HEK293 (cell line): ENCODE measurements at regions not wholly inside any gene's neighbourhood (a gene's known extent, or its start where the extent isn't known, plus 50 kb on each side); places are given as distances from the start of the nearest gene placed in this dataset.

Source experiments
- CTCF ChIA-PET: fragments of 350-600 bp; formaldehyde crosslinking; extraction: SDS; loops from one replicate; lab custom pipeline; 2021; ENCODE audit warnings: antibody characterized with exemption; lab: Yijun Ruan, JAX
- POLR2A ChIA-PET: fragments of 300-600 bp; formaldehyde crosslinking; extraction: SDS; loops from one replicate; lab custom pipeline; 2020; ENCODE audit warnings: antibody characterized with exemption, inconsistent platforms; lab: Yijun Ruan, JAX
- H3K27ac ChIP-seq: fragments of 200-500 bp; sonication (Bioruptor generic); 2 replicates; pipeline ENCODE4 v1.5.1; 2014; ENCODE audit warnings: low read depth, low read length, control low read depth, inconsistent platforms; ENCODE audit errors: extremely low read depth
- H3K36me3 ChIP-seq, 2 experiments: fragments of 200-500 bp in 1 of 2; sonication (Bioruptor generic) in 1 of 2; 1 replicate in 1 of 2; 2 replicates in 1 of 2; pipeline ENCODE4 v1.5.1; 2014 to 2017; ENCODE audit warnings: inconsistent platforms in 2 of 2, low read length in 2 of 2; ENCODE audit not compliant: control insufficient read depth in 2 of 2, insufficient read depth in 1 of 2
- H3K4me1 ChIP-seq: fragments of 200-500 bp; sonication (Bioruptor generic); 2 replicates; pipeline ENCODE4 v1.5.1; 2014; ENCODE audit warnings: mild to moderate bottlenecking, low read length, inconsistent platforms; ENCODE audit not compliant: control insufficient read depth, insufficient read depth
- H3K4me3 ChIP-seq: 2 replicates; pipeline ENCODE4 v1.5.1; 2011; ENCODE audit warnings: low read depth, mild to moderate bottlenecking, control low read depth, low read length, moderate library complexity
- H3K9me3 ChIP-seq: fragments of 200-500 bp; sonication (Bioruptor generic); 2 replicates; pipeline ENCODE4 v1.5.1; 2014; ENCODE audit warnings: low read depth, low read length, inconsistent platforms; ENCODE audit not compliant: control insufficient read depth, insufficient read depth
- BCL11A ChIP-seq: fragments of 450-650 bp; formaldehyde crosslinking; IDR thresholded peaks from 2 replicates; pipeline ENCODE4 v1.5.1; 2016; ENCODE audit warnings: low read depth, missing biosample characterization, missing genetic modification characterization
- EGR2 ChIP-seq: fragments of 450-650 bp; formaldehyde crosslinking; IDR thresholded peaks from 2 replicates; pipeline ENCODE4 v1.5.1; 2016; ENCODE audit warnings: low read depth, missing biosample characterization, missing genetic modification characterization
- GFI1B ChIP-seq: fragments of 450-650 bp; formaldehyde crosslinking; IDR thresholded peaks from 2 replicates; pipeline ENCODE4 v1.5.1; 2016; ENCODE audit warnings: missing biosample characterization, missing genetic modification characterization
- KLF10 ChIP-seq: fragments of 450-650 bp; IDR thresholded peaks from 2 replicates; pipeline ENCODE4 v1.5.1; 2018; ENCODE audit warnings: missing biosample characterization, mild to moderate bottlenecking, missing genetic modification characterization
- OVOL3 ChIP-seq: fragments of 450-650 bp; formaldehyde crosslinking; IDR thresholded peaks from 2 replicates; pipeline ENCODE4 v1.5.1; 2016; ENCODE audit warnings: missing biosample characterization, missing genetic modification characterization
- SETDB1 ChIP-seq: IDR thresholded peaks from one replicate; pipeline ENCODE4 v1.6.1; 2017; ENCODE audit warnings: mild to moderate bottlenecking, low read length, moderate library complexity, mixed read lengths; ENCODE audit not compliant: insufficient read length
- WT1 ChIP-seq: fragments of 450-650 bp; formaldehyde crosslinking; IDR thresholded peaks from 2 replicates; pipeline ENCODE4 v1.5.1; 2016; ENCODE audit warnings: missing biosample characterization, missing genetic modification characterization
- ZBTB17 ChIP-seq: fragments of 450-650 bp; formaldehyde crosslinking; IDR thresholded peaks from 2 replicates; pipeline ENCODE4 v1.5.1; 2016; ENCODE audit warnings: missing biosample characterization, missing genetic modification characterization
- ZFHX2 ChIP-seq: fragments of 450-650 bp; formaldehyde crosslinking; conservative IDR thresholded peaks from 2 replicates; pipeline ENCODE4 v1.5.1; 2016; ENCODE audit warnings: missing biosample characterization, missing genetic modification characterization
- ZIC2 ChIP-seq: fragments of 450-650 bp; formaldehyde crosslinking; IDR thresholded peaks from 2 replicates; pipeline ENCODE4 v1.5.1; 2016; ENCODE audit warnings: missing biosample characterization, missing genetic modification characterization
- ZNF114 ChIP-seq: fragments of 450-650 bp; formaldehyde crosslinking; IDR thresholded peaks from 2 replicates; pipeline ENCODE4 v1.5.0; 2017; ENCODE audit warnings: missing biosample characterization, missing genetic modification characterization
- ZNF37A ChIP-seq: fragments of 450-650 bp; IDR thresholded peaks from 2 replicates; pipeline ENCODE4 v1.5.1; 2018; ENCODE audit warnings: missing biosample characterization, missing genetic modification characterization
- ZNF398 ChIP-seq: fragments of 450-650 bp; formaldehyde crosslinking; IDR thresholded peaks from 2 replicates; pipeline ENCODE4 v1.5.1; 2017; ENCODE audit warnings: missing biosample characterization, missing genetic modification characterization
- ZNF416 ChIP-seq: fragments of 450-650 bp; formaldehyde crosslinking; IDR thresholded peaks from 2 replicates; pipeline ENCODE4 v1.5.1; 2016; ENCODE audit warnings: missing biosample characterization, missing genetic modification characterization
- ZNF426 ChIP-seq: fragments of 450-650 bp; formaldehyde crosslinking; IDR thresholded peaks from 2 replicates; pipeline ENCODE4 v1.5.1; 2017; ENCODE audit warnings: missing biosample characterization, missing genetic modification characterization, mild to moderate bottlenecking, inconsistent platforms, moderate library complexity
- ZNF473 ChIP-seq: fragments of 450-650 bp; formaldehyde crosslinking; IDR thresholded peaks from 2 replicates; pipeline ENCODE4 v1.5.1; 2017; ENCODE audit warnings: missing biosample characterization, missing genetic modification characterization
- ZNF514 ChIP-seq: fragments of 450-650 bp; formaldehyde crosslinking; IDR thresholded peaks from 2 replicates; pipeline ENCODE4 v1.5.1; 2016; ENCODE audit warnings: missing biosample characterization, missing genetic modification characterization
- ZNF549 ChIP-seq: fragments of 450-650 bp; IDR thresholded peaks from 2 replicates; pipeline ENCODE4 v1.5.1; 2018; ENCODE audit warnings: missing biosample characterization, missing genetic modification characterization, mild to moderate bottlenecking, inconsistent platforms, moderate library complexity
- ZNF596 ChIP-seq: fragments of 450-650 bp; IDR thresholded peaks from 2 replicates; pipeline ENCODE4 v1.5.0; 2018; ENCODE audit warnings: missing biosample characterization, mild to moderate bottlenecking, missing genetic modification characterization, moderate library complexity
- ZNF600 ChIP-seq: fragments of 450-650 bp; formaldehyde crosslinking; IDR thresholded peaks from 2 replicates; pipeline ENCODE4 v1.5.1; 2016; ENCODE audit warnings: missing biosample characterization, missing genetic modification characterization
- ZNF629 ChIP-seq: fragments of 450-650 bp; formaldehyde crosslinking; IDR thresholded peaks from 2 replicates; pipeline ENCODE4 v1.5.1; 2017; ENCODE audit warnings: missing biosample characterization, missing genetic modification characterization
- ZNF701 ChIP-seq: fragments of 450-650 bp; formaldehyde crosslinking; IDR thresholded peaks from 2 replicates; pipeline ENCODE4 v1.5.1; 2016; ENCODE audit warnings: missing biosample characterization, missing genetic modification characterization
- ZNF785 ChIP-seq: fragments of 450-650 bp; formaldehyde crosslinking; IDR thresholded peaks from 2 replicates; pipeline ENCODE4 v1.5.1; 2016; ENCODE audit warnings: missing biosample characterization, missing genetic modification characterization
- ZNF791 ChIP-seq: fragments of 450-650 bp; formaldehyde crosslinking; IDR thresholded peaks from 2 replicates; pipeline ENCODE4 v1.5.1; 2016; ENCODE audit warnings: missing biosample characterization, missing genetic modification characterization
- TF ChIP-seq, protein P1 (sequence below): IDR thresholded peaks from 2 replicates; pipeline ENCODE4 v1.6.1; 2011; ENCODE audit warnings: mild to moderate bottlenecking, low read depth, low read length, borderline replicate concordance
- TF ChIP-seq, protein P2 (sequence below): fragments of 450-650 bp; formaldehyde crosslinking; IDR thresholded peaks from 2 replicates; pipeline ENCODE4 v1.5.1; 2016; ENCODE audit warnings: missing biosample characterization, missing genetic modification characterization
- TF ChIP-seq, protein P3 (sequence below): fragments of 450-650 bp; formaldehyde crosslinking; IDR thresholded peaks from 2 replicates; pipeline ENCODE4 v1.5.1; 2016; ENCODE audit warnings: missing biosample characterization, missing genetic modification characterization, low read depth

DNA sequence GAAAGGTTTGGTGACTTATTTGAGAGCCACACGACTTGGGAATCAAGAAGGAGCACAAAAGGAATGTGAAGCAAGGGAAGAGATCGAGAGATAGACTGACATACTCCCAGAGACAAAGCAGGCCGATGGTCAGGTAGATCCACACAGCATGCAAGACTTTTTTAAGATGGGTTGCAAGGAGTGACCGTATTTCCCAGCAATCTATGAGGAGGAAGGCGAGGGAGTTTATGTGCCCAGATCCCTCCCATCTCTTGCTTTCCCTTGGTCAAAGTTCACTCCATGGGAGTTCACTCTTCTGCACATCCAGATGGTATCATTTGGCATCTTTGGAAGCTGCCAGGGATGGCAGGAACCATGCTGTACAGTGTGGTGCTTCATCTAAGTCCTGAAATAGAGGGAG is 148.9 kb downstream of the RMI1 start:
- no peaks in the 10 kb centered on the region for H3K4me1 ChIP-seq
- no peaks in the 10 kb centered on the region for H3K9me3 ChIP-seq
- H3K36me3 ChIP-seq, result no peaks in the 10 kb centered on the region
- ChIA-PET CTCF (no interaction called here), POLR2A (no interaction called here)
- no peak overlapping the region for H3K27ac ChIP-seq
- H3K4me3 ChIP-seq, result no peak overlapping the region
- TF ChIP-seq OVOL3 (tag by site-specific recombination), result no peak
- no peak for TF ChIP-seq ZNF514 (tag by site-specific recombination)
- TF ChIP-seq ZNF37A (tag by site-specific recombination), result no peak
- no peak for TF ChIP-seq KLF10 (tag by site-specific recombination)
- TF ChIP-seq WT1 (tag by site-specific recombination), result no peak
- TF ChIP-seq, protein P1, sequence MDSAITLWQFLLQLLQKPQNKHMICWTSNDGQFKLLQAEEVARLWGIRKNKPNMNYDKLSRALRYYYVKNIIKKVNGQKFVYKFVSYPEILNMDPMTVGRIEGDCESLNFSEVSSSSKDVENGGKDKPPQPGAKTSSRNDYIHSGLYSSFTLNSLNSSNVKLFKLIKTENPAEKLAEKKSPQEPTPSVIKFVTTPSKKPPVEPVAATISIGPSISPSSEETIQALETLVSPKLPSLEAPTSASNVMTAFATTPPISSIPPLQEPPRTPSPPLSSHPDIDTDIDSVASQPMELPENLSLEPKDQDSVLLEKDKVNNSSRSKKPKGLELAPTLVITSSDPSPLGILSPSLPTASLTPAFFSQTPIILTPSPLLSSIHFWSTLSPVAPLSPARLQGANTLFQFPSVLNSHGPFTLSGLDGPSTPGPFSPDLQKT, result no peak
- no peak for TF ChIP-seq EGR2 (tag by site-specific recombination)
- TF ChIP-seq ZNF416 (tag by site-specific recombination), result no peak
- TF ChIP-seq ZFHX2 (tag by site-specific recombination), result no peak
- no peak for TF ChIP-seq ZNF473 (tag by site-specific recombination)

GRCh38 chr9:84136119-84136868 is 155.7 kb downstream of the RMI1 start:
- H3K4me3 ChIP-seq, result no peak overlapping the region
- H3K9me3 ChIP-seq, result no peaks in the 10 kb centered on the region
- ChIA-PET POLR2A (interaction anchor here (0.7 kb wide), 1 partner anchor 146 kb away, joined by 3 read pairs; no protein-coding TSS in a partner anchor), CTCF (interaction anchor here (0.6 to 0.7 kb wide), 3 partner anchors 32 to 60 kb away, joined by 3 read pairs; no protein-coding TSS in a partner anchor)
- H3K27ac ChIP-seq, result no peak overlapping the region
- TF ChIP-seq ZNF549 (tag by site-specific recombination) (no peak), ZNF426 (tag by site-specific recombination) (no peak), ZIC2 (tag by site-specific recombination) (no peak), BCL11A (no peak), ZNF701 (tag by site-specific recombination) (no peak), ZNF596 (tag by site-specific recombination) (no peak), ZNF629 (tag by site-specific recombination) (no peak), ZNF114 (no peak), ZBTB17 (tag by site-specific recombination) (no peak)
- TF ChIP-seq, protein P2, sequence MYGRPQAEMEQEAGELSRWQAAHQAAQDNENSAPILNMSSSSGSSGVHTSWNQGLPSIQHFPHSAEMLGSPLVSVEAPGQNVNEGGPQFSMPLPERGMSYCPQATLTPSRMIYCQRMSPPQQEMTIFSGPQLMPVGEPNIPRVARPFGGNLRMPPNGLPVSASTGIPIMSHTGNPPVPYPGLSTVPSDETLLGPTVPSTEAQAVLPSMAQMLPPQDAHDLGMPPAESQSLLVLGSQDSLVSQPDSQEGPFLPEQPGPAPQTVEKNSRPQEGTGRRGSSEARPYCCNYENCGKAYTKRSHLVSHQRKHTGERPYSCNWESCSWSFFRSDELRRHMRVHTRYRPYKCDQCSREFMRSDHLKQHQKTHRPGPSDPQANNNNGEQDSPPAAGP (tag by site-specific recombination), result no peak
- no peaks in the 10 kb centered on the region for H3K36me3 ChIP-seq
- H3K4me1 ChIP-seq, result no peaks in the 10 kb centered on the region; the same call in 1 of the 2 replicates

DNA sequence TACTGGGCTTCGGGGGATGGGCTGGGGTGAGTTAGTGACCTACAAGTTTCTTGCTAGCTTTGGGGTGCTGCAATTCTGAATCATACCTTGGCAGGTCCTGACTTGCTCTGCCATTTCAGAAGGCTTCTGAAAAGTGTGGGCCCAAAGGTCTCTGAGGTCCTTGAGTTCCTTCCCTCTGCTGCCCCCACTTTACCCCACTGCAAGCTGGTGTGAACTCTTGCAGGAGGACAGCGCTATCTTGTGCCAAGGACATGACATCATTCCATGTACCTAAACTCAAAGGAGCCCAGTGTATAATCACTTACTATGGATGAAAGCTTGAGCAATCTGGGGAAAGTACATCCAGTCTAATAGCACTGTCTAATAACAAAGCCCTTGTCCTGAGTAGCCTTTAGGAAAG is 157.4 kb downstream of the RMI1 start:
- H3K4me3 ChIP-seq, result no peak overlapping the region
- H3K36me3 ChIP-seq, result no peaks in the 10 kb centered on the region
- ChIA-PET POLR2A (no interaction called here), CTCF (interaction anchor here (1.7 kb wide), 1 partner anchor 35 kb away, joined by 7 read pairs; no protein-coding TSS in a partner anchor)
- H3K9me3 ChIP-seq, result no peaks in the 10 kb centered on the region
- no peak overlapping the region for H3K27ac ChIP-seq
- no peaks in the 10 kb centered on the region; the same call in 1 of the 2 replicates for H3K4me1 ChIP-seq
- no peak for TF ChIP-seq SETDB1
- no peak for TF ChIP-seq ZNF785 (tag by site-specific recombination)
- TF ChIP-seq ZNF473 (tag by site-specific recombination), result no peak
- peak; percentile 20; the same call in 1 of the 2 replicates for TF ChIP-seq ZNF398 (tag by site-specific recombination)
- TF ChIP-seq GFI1B (tag by site-specific recombination), result no peak
- TF ChIP-seq, protein P3, sequence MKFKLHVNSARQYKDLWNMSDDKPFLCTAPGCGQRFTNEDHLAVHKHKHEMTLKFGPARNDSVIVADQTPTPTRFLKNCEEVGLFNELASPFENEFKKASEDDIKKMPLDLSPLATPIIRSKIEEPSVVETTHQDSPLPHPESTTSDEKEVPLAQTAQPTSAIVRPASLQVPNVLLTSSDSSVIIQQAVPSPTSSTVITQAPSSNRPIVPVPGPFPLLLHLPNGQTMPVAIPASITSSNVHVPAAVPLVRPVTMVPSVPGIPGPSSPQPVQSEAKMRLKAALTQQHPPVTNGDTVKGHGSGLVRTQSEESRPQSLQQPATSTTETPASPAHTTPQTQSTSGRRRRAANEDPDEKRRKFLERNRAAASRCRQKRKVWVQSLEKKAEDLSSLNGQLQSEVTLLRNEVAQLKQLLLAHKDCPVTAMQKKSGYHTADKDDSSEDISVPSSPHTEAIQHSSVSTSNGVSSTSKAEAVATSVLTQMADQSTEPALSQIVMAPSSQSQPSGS (tag by site-specific recombination), result 0 out of 2 replicates have a peak, but pooled peaks have one; percentile 24
- no peak for TF ChIP-seq ZNF600 (tag by site-specific recombination)
- TF ChIP-seq ZNF791, result no peak
